GM12865 (cell line): ENCODE measurements at regions not wholly inside any gene's neighbourhood (a gene's known extent, or its start where the extent isn't known, plus 50 kb on each side); places are given as distances from the start of the nearest gene placed in this dataset.

Source experiments
- DNase-seq: peaks from one replicate; pipeline ENCODE4 v3.0.0; 2010; ENCODE audit warnings: low read depth
- H3K4me3 ChIP-seq: 2 replicates; pipeline ENCODE4 v1.5.1; 2011; ENCODE audit warnings: mild to moderate bottlenecking, low read depth, low read length, control low read depth
- TF ChIP-seq, protein P1 (sequence below): IDR thresholded peaks from 2 replicates; pipeline ENCODE4 v1.5.1; 2011; ENCODE audit warnings: low read length, control low read depth, low read depth, inconsistent platforms; ENCODE audit not compliant: insufficient read depth; ENCODE audit errors: missing control alignments

- DNase-seq = no peak
- no peak overlapping the region for H3K4me3 ChIP-seq
- TF ChIP-seq, protein P1, sequence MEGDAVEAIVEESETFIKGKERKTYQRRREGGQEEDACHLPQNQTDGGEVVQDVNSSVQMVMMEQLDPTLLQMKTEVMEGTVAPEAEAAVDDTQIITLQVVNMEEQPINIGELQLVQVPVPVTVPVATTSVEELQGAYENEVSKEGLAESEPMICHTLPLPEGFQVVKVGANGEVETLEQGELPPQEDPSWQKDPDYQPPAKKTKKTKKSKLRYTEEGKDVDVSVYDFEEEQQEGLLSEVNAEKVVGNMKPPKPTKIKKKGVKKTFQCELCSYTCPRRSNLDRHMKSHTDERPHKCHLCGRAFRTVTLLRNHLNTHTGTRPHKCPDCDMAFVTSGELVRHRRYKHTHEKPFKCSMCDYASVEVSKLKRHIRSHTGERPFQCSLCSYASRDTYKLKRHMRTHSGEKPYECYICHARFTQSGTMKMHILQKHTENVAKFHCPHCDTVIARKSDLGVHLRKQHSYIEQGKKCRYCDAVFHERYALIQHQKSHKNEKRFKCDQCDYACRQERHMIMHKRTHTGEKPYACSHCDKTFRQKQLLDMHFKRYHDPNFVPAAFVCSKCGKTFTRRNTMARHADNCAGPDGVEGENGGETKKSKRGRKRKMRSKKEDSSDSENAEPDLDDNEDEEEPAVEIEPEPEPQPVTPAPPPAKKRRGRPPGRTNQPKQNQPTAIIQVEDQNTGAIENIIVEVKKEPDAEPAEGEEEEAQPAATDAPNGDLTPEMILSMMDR = no peak
Measured at GRCh38 chr21:38056481-38056880, 140.2 kb upstream of the KCNJ6 start.

DNA sequence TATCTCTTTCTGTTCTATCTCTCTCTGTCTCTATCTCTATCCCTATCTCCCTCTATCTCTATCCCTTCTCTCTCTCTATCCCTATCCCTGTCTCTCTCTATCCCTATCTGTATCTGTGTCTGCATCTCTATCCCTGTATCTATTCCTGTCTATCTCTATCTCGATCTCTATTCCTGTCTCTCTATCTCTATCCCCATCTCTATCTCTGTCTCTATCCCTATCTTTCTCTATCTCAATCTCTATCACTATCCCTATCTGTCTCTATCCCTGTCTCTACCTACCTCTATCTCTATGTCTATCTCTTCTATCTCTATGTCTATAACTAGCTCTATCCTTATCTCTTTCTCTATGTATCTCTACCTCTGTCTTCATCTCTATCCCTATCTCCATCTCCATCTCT lies 141.4 kb upstream of the KCNJ6 start:
- H3K4me3 ChIP-seq = no peak overlapping the region
- TF ChIP-seq, protein P1 = no peak
- DNase-seq = no peak

DNA sequence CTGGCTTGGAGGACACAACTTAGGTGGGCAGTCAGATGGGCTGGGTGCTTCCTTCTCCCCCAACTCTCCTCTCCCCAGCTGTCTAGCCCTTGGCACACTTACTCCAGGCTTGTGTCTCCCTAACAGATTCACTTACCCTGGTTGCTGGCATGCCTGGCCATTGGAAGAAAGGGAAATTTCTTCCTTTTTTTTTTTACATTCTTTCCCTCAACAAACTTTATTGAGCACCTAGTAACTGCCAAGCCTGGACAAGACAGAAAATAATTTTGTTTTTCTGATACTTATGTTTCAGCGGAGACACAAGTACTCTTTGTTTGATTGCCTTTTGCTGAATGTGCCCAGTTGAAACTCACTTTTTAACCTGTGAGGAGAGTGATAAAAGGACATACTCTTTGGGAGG lies 144.3 kb upstream of the KCNJ6 start:
- TF ChIP-seq, protein P1 = no peak
- no peak overlapping the region for H3K4me3 ChIP-seq
- no peak for DNase-seq

- no peak for DNase-seq
- TF ChIP-seq, protein P1 = no peak
- H3K4me3 ChIP-seq = no peak overlapping the region
Measured at GRCh38 chr21:38067086-38067739, 151.0 kb upstream of the KCNJ6 start.

DNA sequence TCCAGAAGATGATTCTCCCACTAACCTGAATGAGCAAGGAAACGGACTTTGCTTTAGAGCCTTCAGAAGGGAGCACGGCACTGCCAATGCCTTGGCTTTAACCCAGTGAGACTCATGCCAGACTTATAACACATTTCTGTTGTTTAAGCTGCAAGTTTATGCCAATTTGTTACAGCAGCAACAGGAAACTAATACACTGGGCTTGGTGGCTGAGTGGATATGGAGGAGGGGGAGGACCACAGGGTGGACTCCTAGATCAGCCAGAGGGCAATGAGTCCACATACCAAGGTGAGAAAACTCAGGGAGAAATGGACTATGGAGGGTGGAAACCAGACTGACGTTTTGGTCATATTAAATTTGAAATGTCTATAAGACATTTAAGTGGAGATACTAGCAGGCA lies 156.2 kb upstream of the KCNJ6 start:
- TF ChIP-seq, protein P1 = no peak
- no peak overlapping the region for H3K4me3 ChIP-seq

GRCh38 chr21:38075833-38076587 lies 159.8 kb upstream of the KCNJ6 start:
- TF ChIP-seq, protein P1 = no peak
- H3K4me3 ChIP-seq = no peak overlapping the region
- DNase-seq = no peak

More for the DNA sequence above, 156.2 kb upstream of the KCNJ6 start:
- no peak for DNase-seq
